ENCODE measurements at regions not wholly inside any gene's neighbourhood (a gene's known extent, or its start where the extent isn't known, plus 50 kb on each side); places are given as distances from the start of the nearest gene placed in this dataset.
"Not testable (repeated sequence)": the region's sequence is repeated elsewhere in the genome, so short reads cannot be mapped to it uniquely, and the experiment has no call there.

DNA sequence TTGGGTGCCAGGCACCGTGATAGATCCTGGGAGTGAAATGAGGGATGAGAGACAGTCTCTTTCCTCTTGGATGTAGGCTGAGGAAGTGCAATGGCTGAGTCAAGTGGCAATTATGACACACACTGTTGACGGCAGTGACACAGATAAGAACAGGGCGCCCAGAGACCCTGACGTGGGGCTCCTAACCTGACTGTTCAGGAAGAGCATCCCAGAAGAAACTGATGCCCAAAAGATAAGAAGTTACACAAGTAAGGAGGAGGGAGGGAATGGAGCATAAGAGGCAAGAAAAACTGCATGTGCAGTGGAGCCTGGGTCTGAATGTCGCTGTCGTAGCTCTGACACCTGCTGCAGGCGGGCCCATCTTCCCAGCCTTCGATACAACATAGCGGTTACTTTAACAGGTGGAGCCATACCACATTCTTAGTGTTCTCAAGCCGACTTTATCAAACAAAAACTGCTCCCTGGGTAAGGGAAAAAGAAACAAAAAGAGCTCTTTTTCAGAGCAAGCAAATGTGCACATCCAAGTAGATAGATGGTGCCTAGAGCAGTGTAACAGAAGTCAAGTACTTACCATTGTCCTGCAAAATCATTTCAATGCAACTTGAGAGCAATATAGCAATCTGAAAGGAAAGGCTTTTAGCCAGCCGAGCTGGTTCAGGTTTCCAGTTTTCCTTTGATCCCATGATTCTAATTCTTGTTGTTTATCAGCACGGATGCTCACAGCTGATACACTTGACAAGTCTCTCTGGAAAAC, 463.9 kb upstream of the JARID2 start:
- TF ChIP-seq POLR2A (IDR thresholded peaks at IDR 0.05; ENCODE audit: low read depth), result no peak
- TF ChIP-seq, protein P1, sequence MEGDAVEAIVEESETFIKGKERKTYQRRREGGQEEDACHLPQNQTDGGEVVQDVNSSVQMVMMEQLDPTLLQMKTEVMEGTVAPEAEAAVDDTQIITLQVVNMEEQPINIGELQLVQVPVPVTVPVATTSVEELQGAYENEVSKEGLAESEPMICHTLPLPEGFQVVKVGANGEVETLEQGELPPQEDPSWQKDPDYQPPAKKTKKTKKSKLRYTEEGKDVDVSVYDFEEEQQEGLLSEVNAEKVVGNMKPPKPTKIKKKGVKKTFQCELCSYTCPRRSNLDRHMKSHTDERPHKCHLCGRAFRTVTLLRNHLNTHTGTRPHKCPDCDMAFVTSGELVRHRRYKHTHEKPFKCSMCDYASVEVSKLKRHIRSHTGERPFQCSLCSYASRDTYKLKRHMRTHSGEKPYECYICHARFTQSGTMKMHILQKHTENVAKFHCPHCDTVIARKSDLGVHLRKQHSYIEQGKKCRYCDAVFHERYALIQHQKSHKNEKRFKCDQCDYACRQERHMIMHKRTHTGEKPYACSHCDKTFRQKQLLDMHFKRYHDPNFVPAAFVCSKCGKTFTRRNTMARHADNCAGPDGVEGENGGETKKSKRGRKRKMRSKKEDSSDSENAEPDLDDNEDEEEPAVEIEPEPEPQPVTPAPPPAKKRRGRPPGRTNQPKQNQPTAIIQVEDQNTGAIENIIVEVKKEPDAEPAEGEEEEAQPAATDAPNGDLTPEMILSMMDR (IDR thresholded peaks at IDR 0.05), result no peak
- TF ChIP-seq POLR2AphosphoS5 (IDR thresholded peaks at IDR 0.05), result no peak
- TF ChIP-seq EP300 (IDR thresholded peaks at IDR 0.05), result no peak
- Histone ChIP-seq H3K9me3 (no peaks in the 10 kb centered on the region), H3K4me1 (no peaks in the 10 kb centered on the region), H3K27ac (replicated peaks in 1 of 4) (no peak overlapping the region), H3K4me3 (no peak overlapping the region), H3K27me3 (no peaks in the 10 kb centered on the region), H3K36me3 (no peaks in the 10 kb centered on the region)
- no peak for DNase-seq (ENCODE audit: extremely low spot score)
- 86% methylated on average over 12 of the region's 12 CpGs for WGBS
- intact Hi-C loops (cut with DNase I), result no loop called here

DNA sequence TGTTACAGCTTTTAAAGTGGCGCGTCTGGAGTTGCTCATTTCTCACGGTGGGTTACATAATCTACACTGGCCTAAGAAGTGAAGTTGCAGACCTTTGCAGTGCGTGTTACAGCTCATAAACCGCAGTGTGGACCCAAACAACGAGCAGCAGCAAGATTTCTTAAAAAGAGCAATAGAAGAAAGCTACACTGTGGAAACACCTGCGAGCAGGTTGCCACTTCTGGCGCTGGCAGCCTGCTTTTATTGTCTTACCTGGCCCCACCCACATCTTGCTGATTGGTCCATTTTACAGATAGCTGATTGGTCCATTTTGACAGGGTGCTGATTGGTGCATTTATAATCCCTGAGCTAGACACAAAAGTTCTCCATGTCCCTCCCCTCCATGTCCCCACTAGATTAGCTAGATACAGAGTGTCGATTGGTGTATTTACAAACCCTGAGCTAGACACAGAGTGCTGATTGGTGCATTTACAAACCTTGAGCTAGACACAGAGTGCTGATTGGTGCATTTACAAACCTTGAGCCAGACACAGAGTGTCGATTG, 462.9 kb upstream of the JARID2 start:
- not testable (repeated sequence) for H3K9me3 ChIP-seq
- 97% methylated on average over 8 of the region's 10 CpGs for WGBS

DNA sequence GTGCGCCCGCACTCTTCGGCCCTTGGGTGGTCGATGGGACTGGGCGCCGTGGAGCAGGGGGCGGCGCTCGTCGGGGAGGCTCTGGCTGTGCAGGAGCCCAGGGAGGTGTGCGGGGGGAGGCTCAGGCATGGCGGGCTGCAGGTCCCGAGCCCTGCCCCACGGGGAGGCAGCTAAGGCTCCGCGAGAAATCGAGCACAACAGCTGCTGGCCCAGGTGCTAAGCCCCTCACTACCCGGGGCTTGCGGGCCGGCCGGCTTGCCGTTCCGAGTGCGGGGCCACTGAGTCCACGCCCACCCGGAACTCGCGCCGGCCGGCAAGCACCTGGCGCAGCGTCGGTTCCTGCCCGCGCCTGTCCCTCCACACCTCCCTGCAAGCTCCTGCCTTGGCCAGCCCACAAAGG, 462.3 kb upstream of the JARID2 start:
- Histone ChIP-seq H3K9me3 (no peaks in the 10 kb centered on the region), H3K27me3 (no peaks in the 10 kb centered on the region), H3K36me3 (no peaks in the 10 kb centered on the region), H3K4me3 (no peak overlapping the region), H3K27ac (replicated peaks in 1 of 4) (no peak overlapping the region), H3K4me1 (no peaks in the 10 kb centered on the region)
- TF ChIP-seq POLR2A (IDR thresholded peaks at IDR 0.05; ENCODE audit: low read depth), result no peak
- TF ChIP-seq, protein P1 (IDR thresholded peaks at IDR 0.05), result no peak
- TF ChIP-seq EP300 (IDR thresholded peaks at IDR 0.05), result no peak
- TF ChIP-seq POLR2AphosphoS5 (IDR thresholded peaks at IDR 0.05), result no peak
- DNase-seq (ENCODE audit: extremely low spot score), result no peak
- intact Hi-C loops (cut with DNase I), result no loop called here
- WGBS, result 94% methylated on average over 15 of the region's 35 CpGs

More for the DNA sequence above, 462.9 kb upstream of the JARID2 start:
- H3K27me3 ChIP-seq; DNase-seq (ENCODE audit: extremely low spot score); H3K36me3 ChIP-seq; intact Hi-C loops (cut with DNase I); H3K4me3 ChIP-seq; H3K27ac ChIP-seq (replicated peaks in 1 of 4); H3K4me1 ChIP-seq: not testable (repeated sequence)

DNA sequence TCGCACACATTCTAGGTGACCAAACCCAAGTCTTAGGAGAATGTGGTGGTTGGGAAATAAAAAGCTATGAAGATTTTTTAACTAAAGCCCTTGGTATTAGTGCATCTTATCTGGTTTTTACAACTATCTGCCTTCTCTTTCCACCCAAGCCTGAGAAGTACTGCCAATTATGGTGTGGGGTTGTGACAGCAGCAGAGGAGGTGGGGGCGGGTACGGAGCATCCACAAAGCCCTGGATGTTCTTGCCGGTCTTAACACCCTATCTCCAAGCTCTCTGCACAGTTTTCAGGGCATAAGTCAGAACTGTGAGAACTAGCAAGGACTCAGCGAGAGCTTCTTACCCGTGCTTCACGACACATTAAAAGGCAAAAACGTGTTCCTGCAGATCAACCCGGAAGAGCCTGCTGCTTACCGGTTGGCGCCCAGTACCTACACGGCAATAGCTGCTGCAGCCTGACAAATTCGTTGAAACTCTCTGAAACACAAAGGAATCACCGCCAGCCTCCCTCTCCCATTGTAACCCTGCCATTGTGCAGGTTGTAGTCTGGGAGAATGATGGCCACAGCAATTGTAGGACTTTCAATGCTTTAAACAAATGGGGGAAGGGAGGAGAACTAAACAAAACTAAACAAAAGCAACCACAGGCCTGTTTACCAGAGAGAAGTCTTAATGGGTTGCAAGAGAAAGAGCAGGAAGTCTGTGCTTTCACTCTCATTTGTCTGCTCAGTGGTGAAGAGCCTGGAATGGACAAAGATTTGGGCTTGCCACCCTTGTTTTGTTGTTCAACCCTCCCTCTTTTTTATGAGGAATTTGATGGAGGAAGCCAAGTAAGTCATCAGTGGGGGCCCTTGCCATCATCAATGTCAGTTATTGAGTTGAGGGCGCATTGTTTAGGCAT, 461.0 kb upstream of the JARID2 start:
- H3K27ac ChIP-seq (replicated peaks in 1 of 4), result no peak overlapping the region
- H3K27me3 ChIP-seq, result no peaks in the 10 kb centered on the region
- no peaks in the 10 kb centered on the region for H3K9me3 ChIP-seq
- no peak for DNase-seq (ENCODE audit: extremely low spot score)
- H3K4me3 ChIP-seq, result no peak overlapping the region
- H3K4me1 ChIP-seq, result no peaks in the 10 kb centered on the region
- intact Hi-C loops (cut with DNase I), result no loop called here
- TF ChIP-seq, protein P1 (IDR thresholded peaks at IDR 0.05), result no peak
- TF ChIP-seq EP300 (IDR thresholded peaks at IDR 0.05), result no peak
- WGBS, result 81% methylated on average over 15 of the region's 15 CpGs
- no peaks in the 10 kb centered on the region for H3K36me3 ChIP-seq

DNA sequence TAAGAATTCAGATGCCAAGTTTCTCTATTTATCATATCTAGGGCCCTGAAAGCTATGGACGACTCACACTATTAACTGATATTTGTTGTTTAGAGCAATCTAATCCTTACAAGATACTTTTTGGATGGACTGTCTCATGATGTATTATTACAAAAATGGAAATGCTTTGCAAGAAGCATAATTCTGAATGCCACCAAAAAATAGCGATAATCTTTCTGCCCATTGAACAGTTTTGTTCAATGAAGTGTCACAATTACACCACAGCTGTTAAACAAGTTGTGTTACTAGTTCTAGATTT, 460.4 kb upstream of the JARID2 start:
- no peak overlapping the region for H3K4me3 ChIP-seq
- no peaks in the 10 kb centered on the region for H3K27me3 ChIP-seq
- no peaks in the 10 kb centered on the region for H3K36me3 ChIP-seq
- intact Hi-C loops (cut with DNase I), result no loop called here
- TF ChIP-seq EP300 (IDR thresholded peaks at IDR 0.05) (no peak), POLR2A (IDR thresholded peaks at IDR 0.05; ENCODE audit: low read depth) (no peak)
- TF ChIP-seq, protein P1 (IDR thresholded peaks at IDR 0.05), result no peak
- WGBS, result 81% methylated on average over 2 of the region's 2 CpGs
- no peak overlapping the region for H3K27ac ChIP-seq (replicated peaks in 1 of 4)
- peaks cover 0 to 2% (median 0%) of the 10 kb centered on the region in 4 donors for H3K4me1 ChIP-seq
- H3K9me3 ChIP-seq, result no peaks in the 10 kb centered on the region
- DNase-seq (ENCODE audit: extremely low spot score), result no peak
